RWPE2 (cell line): ENCODE measurements at regions not wholly inside any gene's neighbourhood (a gene's known extent, or its start where the extent isn't known, plus 50 kb on each side); places are given as distances from the start of the nearest gene placed in this dataset.

Experiments used
- ATAC-seq: fragments of 200-7000 bp; cut with Tn5 transposase; 3 replicates; pipeline ENCODE4 v1.9.1; 2021; ENCODE audit warnings: low read depth
- DNase-seq: peaks from one replicate; pipeline ENCODE4 v3.0.0-alpha.2; 2020; ENCODE audit warnings: low spot score
- H3K27ac ChIP-seq: fragments of 450-650 bp; 2 replicates; pipeline ENCODE4 v1.5.1; 2017; ENCODE audit warnings: mild to moderate bottlenecking; ENCODE audit not compliant: poor library complexity, severe bottlenecking
- H3K27me3 ChIP-seq: fragments of 250-450 bp; sonication (Bioruptor Pico); 2 replicates; pipeline ENCODE4 v1.5.1; 2021; ENCODE audit warnings: mild to moderate bottlenecking, moderate library complexity; ENCODE audit not compliant: insufficient read depth, poor library complexity, severe bottlenecking
- H3K36me3 ChIP-seq: fragments of 250-450 bp; sonication (Bioruptor Pico); 2 replicates; pipeline ENCODE4 v1.5.1; 2020; ENCODE audit warnings: low read depth, mild to moderate bottlenecking, moderate library complexity
- H3K4me1 ChIP-seq: fragments of 250-450 bp; sonication (Bioruptor Pico); 2 replicates; pipeline ENCODE4 v1.5.1; 2021; ENCODE audit warnings: mild to moderate bottlenecking, moderate library complexity; ENCODE audit not compliant: insufficient read depth, poor library complexity, severe bottlenecking
- H3K4me3 ChIP-seq: fragments of 250-450 bp; sonication (Bioruptor Pico); 2 replicates; pipeline ENCODE4 v1.5.1; 2021; ENCODE audit warnings: mild to moderate bottlenecking, moderate library complexity; ENCODE audit not compliant: severe bottlenecking
- H3K9me3 ChIP-seq: fragments of 250-450 bp; sonication (Bioruptor Pico); 2 replicates; pipeline ENCODE4 v1.5.1; 2021; ENCODE audit warnings: mild to moderate bottlenecking, moderate library complexity; ENCODE audit not compliant: severe bottlenecking
- CTCF ChIP-seq: fragments of 450-650 bp; IDR thresholded peaks from one replicate; pipeline ENCODE4 v1.5.1; 2017; ENCODE audit warnings: mild to moderate bottlenecking, moderate library complexity; ENCODE audit not compliant: poor library complexity, severe bottlenecking

- no peaks in the 10 kb centered on the region for H3K36me3 ChIP-seq
- H3K27ac ChIP-seq, result no peak overlapping the region
- DNase-seq (no peak), ATAC-seq (no peak)
- no peak for TF ChIP-seq CTCF
- H3K4me1 ChIP-seq, result no peaks in the 10 kb centered on the region
- H3K4me3 ChIP-seq, result no peak overlapping the region
- peaks cover 9% of the 10 kb centered on the region for H3K27me3 ChIP-seq
- no peaks in the 10 kb centered on the region for H3K9me3 ChIP-seq
Observed at GRCh38 chr7:50152486-50152885, 59.4 kb upstream of the ZPBP start.

DNA sequence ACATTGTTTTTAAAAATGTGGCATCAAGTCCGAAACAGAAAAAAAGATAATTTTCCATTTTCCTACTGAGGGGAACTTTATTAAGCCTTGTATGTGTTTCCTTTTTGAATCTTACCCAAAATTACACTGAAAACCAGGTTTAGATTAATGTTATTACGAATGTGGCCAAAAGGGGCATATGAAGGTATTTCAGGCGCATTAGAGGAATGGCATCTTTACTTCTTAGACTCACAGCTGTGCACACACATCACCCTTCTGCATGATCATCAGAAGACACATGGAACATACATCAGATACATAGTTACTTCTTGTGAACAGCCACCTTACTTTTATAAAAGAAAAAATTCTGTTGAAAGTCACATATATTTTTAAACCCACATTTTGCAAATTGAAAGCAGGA is 58.6 kb upstream of the ZPBP start:
- H3K27ac ChIP-seq, result no peak overlapping the region
- no peak overlapping the region for H3K4me3 ChIP-seq
- no peaks in the 10 kb centered on the region for H3K9me3 ChIP-seq
- peaks cover 9% of the 10 kb centered on the region for H3K27me3 ChIP-seq
- H3K36me3 ChIP-seq, result no peaks in the 10 kb centered on the region
- H3K4me1 ChIP-seq, result no peaks in the 10 kb centered on the region
- no peak for TF ChIP-seq CTCF
- ATAC-seq, result no peak
- no peak for DNase-seq

DNA sequence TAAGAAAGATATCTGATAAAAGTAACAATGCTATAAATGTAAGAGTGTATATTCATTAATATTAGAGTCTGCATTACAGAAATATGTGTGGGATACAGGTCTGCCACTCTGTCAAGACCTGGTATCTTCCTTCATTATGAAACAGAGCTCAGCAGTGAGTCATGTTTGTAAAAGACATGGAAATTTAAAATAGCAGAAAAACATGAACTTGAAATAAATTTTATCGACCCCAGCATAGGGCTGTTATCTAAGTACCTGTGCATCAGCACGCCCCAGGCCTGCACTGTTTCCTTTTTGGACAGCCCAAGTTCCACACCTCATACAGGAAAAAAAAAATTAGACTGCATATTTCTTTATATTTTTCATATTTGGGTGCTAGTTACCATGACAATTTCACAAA is 58.0 kb upstream of the ZPBP start:
- ATAC-seq (no peak), DNase-seq (no peak)
- Histone ChIP-seq H3K27me3 (peaks cover 9% of the 10 kb centered on the region), H3K9me3 (no peaks in the 10 kb centered on the region), H3K36me3 (no peaks in the 10 kb centered on the region), H3K4me1 (no peaks in the 10 kb centered on the region), H3K4me3 (no peak overlapping the region), H3K27ac (no peak overlapping the region)
- no peak for TF ChIP-seq CTCF

DNA sequence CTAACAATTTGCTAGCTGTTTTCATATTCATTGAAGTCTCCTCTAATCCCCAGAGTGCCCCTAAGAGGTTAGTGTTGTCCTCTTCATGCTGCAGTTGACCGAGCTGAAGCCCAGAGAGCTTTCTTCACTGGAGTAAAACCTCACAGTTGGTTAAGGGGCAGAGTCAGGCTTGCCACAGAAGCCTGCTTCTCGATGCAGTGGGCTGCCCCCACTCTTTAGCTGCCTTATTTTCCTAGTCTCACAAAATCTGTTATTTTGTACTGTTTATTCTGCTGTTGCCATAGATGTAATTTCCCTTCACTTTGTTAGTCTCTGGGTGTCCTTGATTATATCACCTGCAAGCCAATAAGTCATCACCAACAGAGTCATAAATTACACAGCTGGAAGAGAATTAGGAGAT is 56.3 kb upstream of the ZPBP start:
- H3K4me1 ChIP-seq, result no peaks in the 10 kb centered on the region

More for the DNA sequence above, 56.3 kb upstream of the ZPBP start:
- H3K4me3 ChIP-seq, result no peak overlapping the region
- ATAC-seq, result no peak
- DNase-seq, result no peak
- H3K27me3 ChIP-seq, result peaks cover 9% of the 10 kb centered on the region
- H3K9me3 ChIP-seq, result no peaks in the 10 kb centered on the region
- H3K36me3 ChIP-seq, result no peaks in the 10 kb centered on the region
- no peak overlapping the region for H3K27ac ChIP-seq
- no peak for TF ChIP-seq CTCF
